GM18508 (cell line): ENCODE measurements at regions not wholly inside any gene's neighbourhood (a gene's known extent, or its start where the extent isn't known, plus 50 kb on each side); places are given as distances from the start of the nearest gene placed in this dataset.

Source experiments
- ATAC-seq: cut with Tn5 transposase; IDR thresholded peaks from one replicate; pipeline ENCODE4 v1.9.1; 2021; ENCODE audit warnings: moderate number of reproducible peaks; ENCODE audit not compliant: insufficient read depth, unreplicated experiment

DNA sequence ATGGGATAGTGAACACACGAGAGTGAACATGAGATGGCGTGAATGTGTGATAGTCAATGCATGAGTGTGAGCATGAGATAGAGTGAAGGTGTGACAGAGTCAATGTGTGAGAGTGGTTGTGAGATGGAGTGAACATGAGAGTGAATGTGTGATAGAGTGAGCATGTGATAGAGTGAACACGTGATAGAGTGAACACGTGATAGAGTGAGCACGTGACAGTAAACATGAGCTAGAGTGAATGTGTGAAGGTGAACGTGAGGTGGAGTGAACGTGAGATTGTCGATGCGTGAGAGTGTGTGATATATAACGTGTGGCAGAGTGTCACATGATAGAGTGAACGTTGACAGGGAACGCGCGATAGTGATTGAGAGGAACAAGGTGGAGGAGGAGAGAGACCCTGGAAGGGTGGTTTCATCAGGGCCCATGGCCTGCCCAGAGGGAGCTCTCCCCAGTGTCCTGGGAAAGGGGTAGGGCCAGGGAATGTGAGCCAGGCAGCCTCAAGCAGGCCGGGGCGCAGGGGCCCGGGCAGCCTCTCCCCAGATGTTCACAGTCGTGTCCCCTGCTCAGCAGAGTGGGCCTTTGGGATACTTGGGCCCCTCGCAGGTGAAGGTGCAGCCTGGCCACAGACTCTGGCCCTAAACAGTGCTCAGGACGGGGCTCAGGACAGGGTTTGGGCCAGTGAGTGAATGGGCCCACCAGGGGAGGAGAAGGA, 516.9 kb downstream of the EIPR1 start:
- no peak for ATAC-seq

DNA sequence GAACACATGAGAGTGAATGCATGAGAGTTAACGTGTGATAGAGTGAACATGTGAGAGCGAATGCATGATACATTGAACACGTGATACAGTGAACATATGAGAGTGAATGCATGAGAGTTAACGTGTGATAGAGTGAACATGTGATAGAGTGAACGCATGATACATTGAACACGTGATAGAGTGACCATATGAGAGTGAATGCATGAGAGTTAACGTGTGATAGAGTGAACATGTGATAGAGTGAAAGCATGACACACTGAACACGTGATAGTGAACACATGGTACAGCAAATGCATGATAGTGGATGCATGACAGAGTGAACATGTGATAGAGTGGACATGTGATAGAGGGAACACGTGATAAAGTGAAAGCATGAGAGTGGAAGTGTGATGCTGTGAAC, 517.9 kb downstream of the EIPR1 start:
- ATAC-seq, result no peak

- no peak for ATAC-seq
These were observed 518.5 kb downstream of the EIPR1 start for GRCh38 chr2:2859164-2859563.

GRCh38 chr2:2856723-2857415, 520.7 kb downstream of the EIPR1 start:
- ATAC-seq, result no peak

DNA sequence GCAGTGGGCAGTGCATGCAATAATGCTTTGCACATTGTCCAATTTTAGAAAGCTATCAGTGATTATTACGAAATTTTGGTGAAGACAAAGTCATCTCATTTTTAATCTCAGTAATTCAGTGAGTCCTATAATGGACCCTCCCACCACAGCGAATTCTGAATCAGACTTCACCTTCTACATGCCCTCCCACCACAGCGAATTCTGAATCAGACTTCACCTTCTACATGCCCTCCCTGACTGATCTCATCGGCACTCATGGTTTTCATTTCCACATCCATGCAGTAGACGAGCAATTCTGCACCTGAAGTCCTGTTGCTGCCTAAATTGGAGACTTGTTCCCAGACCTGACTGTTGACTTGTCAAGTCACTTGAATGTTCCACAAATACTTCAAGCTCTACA, 522.3 kb downstream of the EIPR1 start:
- ATAC-seq, result no peak

DNA sequence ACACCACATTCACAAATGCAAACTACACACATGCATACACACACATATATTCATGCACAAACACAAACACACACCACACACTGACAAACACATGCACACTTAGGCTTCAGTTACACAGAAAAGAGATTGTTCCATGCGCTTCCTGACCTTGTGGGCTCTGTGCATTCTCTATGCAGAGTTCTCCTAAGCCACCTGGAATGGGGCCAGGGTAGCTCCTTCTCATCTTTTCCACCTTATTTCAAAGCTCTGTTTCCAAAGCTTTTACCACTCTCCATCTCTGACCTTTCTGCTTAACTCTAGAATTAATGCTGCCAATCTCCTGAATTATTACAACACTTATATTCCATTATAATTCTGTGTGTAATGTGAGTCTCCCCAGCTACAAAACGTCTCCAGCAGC, 522.3 kb upstream of the MYT1L start:
- no peak for ATAC-seq

- ATAC-seq, result no peak
These were observed 521.0 kb upstream of the MYT1L start for GRCh38 chr2:2851806-2852777.

- no peak for ATAC-seq
These were observed 520.2 kb upstream of the MYT1L start for GRCh38 chr2:2851316-2851715.

GRCh38 chr2:2850859-2851258, 519.8 kb upstream of the MYT1L start:
- ATAC-seq, result no peak

DNA sequence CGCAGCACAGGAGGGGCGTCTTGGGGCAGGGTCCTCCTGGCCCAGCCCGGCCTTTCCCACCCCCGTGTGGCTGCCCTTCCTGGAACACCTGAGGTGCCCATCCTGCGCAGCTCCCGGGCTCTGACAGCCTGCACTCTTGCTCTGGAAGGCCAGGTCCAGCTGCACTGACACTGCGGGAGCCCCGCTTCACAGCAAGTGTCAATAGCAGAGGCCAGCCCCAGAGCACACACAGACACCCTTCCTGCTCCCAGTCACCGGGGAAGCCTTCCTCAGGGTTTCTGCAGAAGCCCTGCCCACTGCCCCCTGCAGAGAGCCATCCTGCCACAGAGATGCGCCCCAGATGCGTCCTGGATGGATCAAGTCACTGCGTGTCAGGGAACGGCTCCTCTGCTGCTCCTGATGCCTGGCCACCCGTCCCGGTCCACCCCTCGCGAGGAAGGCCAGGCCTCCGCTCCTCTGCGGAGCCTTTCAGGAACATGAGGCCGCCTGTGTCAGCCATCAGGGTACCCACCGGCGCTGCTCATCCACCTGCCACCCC, 519.2 kb upstream of the MYT1L start:
- ATAC-seq, result no peak

GRCh38 chr2:2849464-2850217, 518.6 kb upstream of the MYT1L start:
- no peak for ATAC-seq

DNA sequence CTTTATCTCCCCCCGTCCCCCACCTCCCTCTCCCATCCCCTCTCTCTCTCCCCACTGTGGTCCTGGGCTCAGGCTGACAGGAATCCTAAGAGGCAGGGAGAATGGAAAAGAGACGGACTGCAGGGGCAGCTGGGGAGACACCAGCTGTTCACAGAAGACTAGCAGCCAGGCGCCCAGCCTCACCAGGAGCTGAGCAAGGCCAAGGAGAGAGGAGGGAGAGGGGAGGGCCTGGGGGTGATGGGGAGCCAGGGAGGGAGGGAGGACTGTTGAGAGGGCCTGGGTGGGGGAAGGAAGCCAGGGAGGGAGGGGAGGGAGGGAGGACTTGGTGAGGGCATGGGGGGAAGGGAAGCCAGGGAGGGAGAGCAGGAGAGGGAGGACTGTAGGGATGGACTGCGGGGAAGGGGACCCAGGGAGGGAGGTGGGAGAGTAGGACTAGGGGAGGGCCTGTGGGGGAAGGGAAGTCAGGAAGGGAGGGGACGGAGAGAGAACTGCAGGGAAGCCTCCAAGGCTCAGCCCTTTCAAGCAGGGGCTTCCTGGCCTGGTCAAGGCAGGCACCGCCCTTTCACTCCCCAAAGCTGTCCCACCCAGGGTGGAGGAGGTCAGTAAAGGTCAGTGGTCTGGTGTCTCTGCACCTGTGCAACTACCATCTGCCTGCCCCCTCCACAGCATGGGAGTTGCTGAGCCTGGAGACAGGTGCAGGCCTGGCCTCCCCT, 517.7 kb upstream of the MYT1L start:
- no peak for ATAC-seq

DNA sequence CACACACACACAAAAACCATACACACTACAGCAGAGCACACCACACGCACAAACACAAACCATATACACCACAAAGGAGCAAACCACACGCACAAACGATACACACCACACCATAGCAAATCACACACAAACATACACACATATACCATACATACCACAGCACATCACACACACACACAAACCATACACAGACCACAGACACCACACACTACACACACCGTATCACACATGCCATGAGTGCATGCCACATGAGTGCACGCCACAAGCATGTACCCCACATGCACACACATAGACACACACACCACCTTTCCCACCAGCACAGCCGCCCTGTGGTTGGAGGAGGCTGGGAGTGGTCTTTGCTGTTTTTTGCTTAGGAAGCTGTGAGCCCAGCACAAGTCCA, 517.1 kb upstream of the MYT1L start:
- ATAC-seq, result no peak

DNA sequence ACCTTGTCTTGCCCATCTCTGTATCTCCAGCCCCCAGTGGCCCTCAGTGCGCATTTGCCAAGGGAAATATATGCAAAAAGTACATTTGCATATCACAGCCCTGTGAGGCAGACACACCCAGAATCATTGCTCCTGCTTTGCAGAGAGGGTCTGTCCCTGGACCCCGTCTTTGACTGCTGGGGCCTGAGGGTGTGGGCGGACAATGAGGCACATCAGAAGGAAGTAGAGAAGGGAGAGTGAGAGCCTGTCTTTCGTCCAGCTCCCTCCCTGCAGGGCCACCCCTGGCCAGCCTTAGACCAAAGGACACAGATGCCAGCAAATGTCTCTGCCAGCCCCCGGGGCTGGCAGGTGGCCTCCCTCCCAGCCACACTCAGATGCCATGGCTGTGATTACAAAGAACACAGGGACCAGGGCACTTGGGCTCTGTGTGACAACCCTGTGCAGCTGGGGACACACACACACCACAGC, 516.2 kb upstream of the MYT1L start:
- no peak for ATAC-seq

GRCh38 chr2:2846332-2847208, 515.5 kb upstream of the MYT1L start:
- no peak for ATAC-seq

GRCh38 chr2:2845806-2846315, 514.8 kb upstream of the MYT1L start:
- ATAC-seq, result no peak

- no peak for ATAC-seq
These were observed 514.2 kb upstream of the MYT1L start for GRCh38 chr2:2845267-2845666.

DNA sequence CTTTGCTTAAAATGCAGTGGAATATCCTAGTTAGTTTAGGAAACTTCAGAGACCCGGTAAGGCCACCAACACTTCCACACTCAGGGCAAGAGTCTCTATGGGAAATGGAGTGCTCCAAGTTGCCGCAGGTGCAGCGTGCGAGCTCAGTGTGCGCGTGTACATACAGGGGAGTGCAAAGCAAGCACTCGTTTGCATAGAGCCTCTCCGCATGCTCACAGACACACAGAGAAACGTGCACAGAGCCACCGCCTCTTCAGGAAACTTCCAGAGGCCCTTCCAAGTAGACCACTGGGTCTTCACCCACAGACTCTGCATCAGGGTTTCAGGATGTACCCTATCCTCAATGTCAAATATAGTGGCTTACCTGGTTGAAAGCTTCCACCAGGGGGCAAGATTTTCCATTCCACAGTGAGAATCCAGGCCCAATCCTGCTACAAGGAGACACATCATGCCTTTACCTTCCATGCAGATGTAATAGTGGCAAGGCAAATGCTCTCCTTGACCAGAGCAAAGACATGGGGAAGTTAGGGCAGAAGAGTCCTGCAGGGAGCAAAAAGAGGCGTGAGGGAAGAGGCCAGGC, 513.0 kb upstream of the MYT1L start:
- no peak for ATAC-seq
